ENCODE measurements at regions not wholly inside any gene's neighbourhood (a gene's known extent, or its start where the extent isn't known, plus 50 kb on each side); places are given as distances from the start of the nearest gene placed in this dataset.
A peak's percentile ranks its signal among the peaks of the same experiment; 100 is the strongest.

- DNase-seq, result no peak
These were observed 207.2 kb upstream of the TMPO start for GRCh38 chr12:98308141-98308540.

GRCh38 chr12:98317939-98318899 is 197.2 kb upstream of the TMPO start:
- no peak for DNase-seq

- no peak for DNase-seq
These were observed 195.5 kb upstream of the TMPO start for GRCh38 chr12:98319716-98320425.

- no peak for DNase-seq
These were observed 190.4 kb upstream of the TMPO start for GRCh38 chr12:98325003-98325402.

- no peak for DNase-seq
These were observed 186.9 kb upstream of the TMPO start for GRCh38 chr12:98328467-98328866.

GRCh38 chr12:98329589-98329988 is 185.8 kb upstream of the TMPO start:
- no peak for DNase-seq

- no peak for DNase-seq
These were observed 182.7 kb upstream of the TMPO start for GRCh38 chr12:98332642-98333041.

GRCh38 chr12:98334768-98335167 is 180.6 kb upstream of the TMPO start:
- no peak for DNase-seq

GRCh38 chr12:98341026-98341425 is 174.4 kb upstream of the TMPO start:
- no peak for DNase-seq

GRCh38 chr12:98341732-98342131 is 173.7 kb upstream of the TMPO start:
- no peak for DNase-seq

- no peak for DNase-seq
These were observed 172.3 kb upstream of the TMPO start for GRCh38 chr12:98343002-98343567.

GRCh38 chr12:98344046-98344930 is 171.1 kb upstream of the TMPO start:
- DNase-seq, result no peak

- DNase-seq, result no peak
These were observed 170.0 kb upstream of the TMPO start for GRCh38 chr12:98345308-98345876.

GRCh38 chr12:98351089-98351488 is 164.3 kb upstream of the TMPO start:
- DNase-seq, result no peak

- DNase-seq, result no peak
These were observed 163.6 kb upstream of the TMPO start for GRCh38 chr12:98351784-98352183.

GRCh38 chr12:98352218-98352811 is 163.1 kb upstream of the TMPO start:
- DNase-seq, result peak; percentile 64

- DNase-seq, result no peak
These were observed 162.6 kb upstream of the TMPO start for GRCh38 chr12:98352835-98353234.

GRCh38 chr12:98354520-98355035 is 160.8 kb upstream of the TMPO start:
- DNase-seq, result no peak

GRCh38 chr12:98355322-98355721 is 160.1 kb upstream of the TMPO start:
- DNase-seq, result no peak

GRCh38 chr12:98355933-98356332 is 159.5 kb upstream of the TMPO start:
- no peak for DNase-seq

GRCh38 chr12:98358144-98358543 is 157.2 kb upstream of the TMPO start:
- DNase-seq, result no peak

- DNase-seq, result no peak
These were observed 155.5 kb upstream of the TMPO start for GRCh38 chr12:98359856-98360255.

Data from inflammatory macrophage treated with lipopolysaccharide for 4 hours (primary cell).